ENCODE measurements at regions not wholly inside any gene's neighbourhood (a gene's known extent, or its start where the extent isn't known, plus 50 kb on each side); places are given as distances from the start of the nearest gene placed in this dataset.

- no peak for TF ChIP-seq CTCF (IDR thresholded peaks at IDR 0.05; ENCODE audit: low read length)
- TF ChIP-seq EZH2phosphoT487 (IDR thresholded peaks at IDR 0.05; ENCODE audit: low read length) = no peak
- no peak for TF ChIP-seq EZH2 (optimal IDR thresholded peaks at IDR 0.05; ENCODE audit: low read depth, low read length)
Measured at GRCh38 chr11:24271798-24272197, 225.1 kb upstream of the LUZP2 start.

Measured in MM.1S (cell line).